Muscle of leg (tissue), 3 donors: ENCODE measurements at regions not wholly inside any gene's neighbourhood (a gene's known extent, or its start where the extent isn't known, plus 50 kb on each side); places are given as distances from the start of the nearest gene placed in this dataset.
"Not testable (repeated sequence)": the region's sequence is repeated elsewhere in the genome, so short reads cannot be mapped to it uniquely, and the experiment has no call there.

Experiments
- DNase-seq: peaks from one replicate; pipeline ENCODE4 v3.0.0; 2013
- H3K27ac ChIP-seq: one replicate; pipeline ENCODE4 v1.5.1; 2013; ENCODE audit warnings: mild to moderate bottlenecking, low read length, control low read depth
- H3K27me3 ChIP-seq: one replicate; pipeline ENCODE4 v1.6.1; 2013; ENCODE audit warnings: low read length; ENCODE audit not compliant: control insufficient read depth, insufficient read depth
- H3K36me3 ChIP-seq: one replicate; pipeline ENCODE4 v1.6.1; 2013; ENCODE audit warnings: low read length; ENCODE audit not compliant: control insufficient read depth, insufficient read depth
- H3K4me1 ChIP-seq: one replicate; pipeline ENCODE4 v1.6.1; 2013; ENCODE audit warnings: low read length; ENCODE audit not compliant: control insufficient read depth, insufficient read depth
- H3K4me3 ChIP-seq: one replicate; pipeline ENCODE4 v1.5.1; 2013; ENCODE audit warnings: low read length, control low read depth
- H3K9me3 ChIP-seq: replicated peaks from 2 replicates; pipeline ENCODE4 v1.6.1; 2013; ENCODE audit warnings: low read depth, low read length; ENCODE audit not compliant: control insufficient read depth
- WGBS: methylation state at CpG from one replicate; pipeline ENCODE4 v1.1.5; 2013; ENCODE audit warnings: missing lambda C conversion rate; ENCODE audit not compliant: insufficient coverage; 5-methylcytosine and 5-hydroxymethylcytosine counted together

DNA sequence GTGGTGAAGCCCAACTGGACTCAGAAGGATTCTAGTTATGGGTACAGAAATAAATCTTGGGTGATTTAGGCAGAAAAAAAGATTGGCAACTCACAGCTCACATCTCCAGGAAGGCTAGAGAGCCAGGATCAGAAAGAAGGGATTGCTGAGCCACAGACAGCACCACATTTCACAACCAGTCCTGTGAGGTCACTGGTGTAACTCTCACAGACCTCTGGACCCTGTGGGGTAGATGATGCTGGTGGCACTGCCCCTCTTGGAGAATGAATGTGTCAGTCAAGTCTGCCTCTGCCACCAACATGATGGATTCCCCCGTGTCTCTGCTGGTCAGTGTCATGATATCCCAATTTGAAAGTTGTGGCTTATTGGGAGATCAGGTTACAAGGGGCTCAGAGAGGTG is 70.9 kb upstream of the HMCN1 start:
- Histone ChIP-seq H3K4me3 (no peak overlapping the region), H3K27ac (no peak overlapping the region), H3K9me3 (no peaks in the 10 kb centered on the region), H3K4me1 (no peaks in the 10 kb centered on the region), H3K36me3 (no peaks in the 10 kb centered on the region), H3K27me3 (no peaks in the 10 kb centered on the region)
- no CpG with 5 or more reads among the region's 1 CpG for WGBS
- DNase-seq = no peak

DNA sequence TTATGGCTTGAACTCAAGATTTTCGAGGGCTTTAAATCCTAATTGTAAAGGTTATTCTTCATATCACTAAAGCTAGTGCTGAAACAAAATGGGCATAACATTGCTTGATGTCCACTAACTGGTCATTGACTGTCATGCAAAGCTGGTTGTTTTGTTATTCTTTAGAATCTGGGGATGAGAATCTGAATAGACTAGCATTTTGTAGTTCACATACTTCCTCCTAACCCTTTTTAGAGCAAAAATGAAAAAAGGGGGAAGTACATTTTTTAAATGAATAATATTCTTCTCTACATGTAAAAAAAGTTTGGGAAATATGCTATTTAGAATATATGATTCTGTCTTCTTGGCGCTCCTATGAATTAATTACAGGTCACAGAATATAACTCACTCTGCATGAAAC is 72.2 kb upstream of the HMCN1 start:
- WGBS = no CpG with 5 or more reads among the region's 2 CpGs
- H3K9me3 ChIP-seq = no peaks in the 10 kb centered on the region
- no peak overlapping the region for H3K4me3 ChIP-seq
- H3K27ac ChIP-seq = no peak overlapping the region
- H3K27me3 ChIP-seq = no peaks in the 10 kb centered on the region
- no peak for DNase-seq
- H3K4me1 ChIP-seq = no peaks in the 10 kb centered on the region
- no peaks in the 10 kb centered on the region for H3K36me3 ChIP-seq

DNA sequence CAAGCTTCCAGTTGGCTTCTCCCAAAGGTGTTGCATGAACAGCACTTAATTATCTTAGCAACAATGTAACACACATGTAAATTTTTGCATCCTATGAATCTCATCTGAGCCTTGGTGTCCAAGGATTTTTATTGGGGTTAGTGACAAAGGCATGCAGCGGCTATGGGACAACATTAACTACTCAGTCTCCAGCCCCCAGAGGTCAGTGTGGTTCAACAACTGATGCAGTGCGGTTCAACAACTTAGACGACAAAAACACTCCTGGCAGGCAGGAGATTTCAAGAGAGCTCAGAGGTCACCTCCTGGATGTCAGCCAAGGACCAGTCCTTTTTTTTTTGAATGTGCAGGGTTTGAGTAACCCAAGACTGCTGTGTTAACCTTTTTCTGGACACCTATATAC is 77.5 kb upstream of the HMCN1 start:
- 79% methylated on average over 2 of the region's 3 CpGs for WGBS
- Histone ChIP-seq H3K27me3 (no peaks in the 10 kb centered on the region), H3K36me3 (no peaks in the 10 kb centered on the region), H3K4me1 (no peaks in the 10 kb centered on the region), H3K27ac (no peak overlapping the region), H3K4me3 (no peak overlapping the region), H3K9me3 (no peaks in the 10 kb centered on the region)
- no peak for DNase-seq

DNA sequence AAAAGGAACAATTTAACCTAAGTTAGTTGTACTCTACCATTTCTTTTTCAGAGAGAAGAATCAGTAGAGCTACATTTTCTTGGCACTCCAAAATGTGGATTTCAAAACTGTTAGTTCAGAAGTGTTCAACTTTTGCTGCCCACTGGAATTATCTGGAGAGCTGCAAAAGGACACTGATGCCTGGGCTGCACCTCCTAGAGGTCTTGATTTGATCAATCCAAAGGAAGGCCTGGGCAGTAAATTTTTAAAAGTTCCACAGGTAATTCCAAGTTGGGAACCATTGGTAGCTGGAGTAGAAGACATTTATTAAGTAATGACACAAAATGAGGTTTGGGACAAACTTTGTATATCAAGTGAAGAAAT is 79.3 kb upstream of the HMCN1 start:
- no peak overlapping the region for H3K27ac ChIP-seq
- DNase-seq = no peak
- no peaks in the 10 kb centered on the region for H3K36me3 ChIP-seq
- H3K27me3 ChIP-seq = no peaks in the 10 kb centered on the region
- no peak overlapping the region for H3K4me3 ChIP-seq
- H3K4me1 ChIP-seq = no peaks in the 10 kb centered on the region
- H3K9me3 ChIP-seq = no peaks in the 10 kb centered on the region

DNA sequence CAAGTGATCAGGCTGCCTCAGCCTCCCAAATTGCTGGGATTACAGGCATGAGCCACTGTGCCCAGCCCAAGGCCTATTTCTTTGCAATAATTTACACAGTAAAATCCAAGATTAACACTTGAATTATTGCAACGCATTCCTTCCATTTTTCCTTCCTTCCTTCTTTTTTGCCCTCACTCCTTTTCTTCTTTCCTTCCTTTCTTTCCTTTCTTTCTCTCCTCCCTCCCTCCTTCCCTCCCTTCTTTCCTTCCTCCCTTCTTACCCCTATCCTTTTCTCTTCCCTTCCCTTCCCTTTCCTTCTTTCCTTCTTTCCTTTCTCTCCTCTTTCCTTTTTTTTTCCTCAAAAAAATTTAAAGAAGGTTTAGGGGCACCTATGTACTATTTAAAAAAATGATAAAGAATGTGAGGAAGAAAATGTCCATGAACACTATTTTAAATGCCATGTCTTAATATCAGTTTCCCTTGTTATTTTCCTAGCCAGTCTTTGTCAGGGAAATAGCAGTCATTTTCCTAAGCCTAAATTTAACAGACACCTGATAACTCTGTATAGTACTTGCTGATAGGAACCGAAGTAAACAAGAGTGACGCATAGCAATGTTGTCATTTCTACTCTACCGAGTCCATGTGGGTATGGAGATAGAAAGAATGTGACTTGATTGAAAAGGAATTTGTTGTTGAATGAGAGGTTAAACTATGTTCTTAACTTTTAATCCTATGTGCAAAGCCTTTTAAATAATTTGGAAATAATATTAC is 79.8 kb upstream of the HMCN1 start:
- Histone ChIP-seq H3K36me3 (no peaks in the 10 kb centered on the region), H3K27me3 (no peaks in the 10 kb centered on the region), H3K27ac (no peak overlapping the region), H3K9me3 (no peaks in the 10 kb centered on the region), H3K4me3 (no peak overlapping the region), H3K4me1 (no peaks in the 10 kb centered on the region)
- WGBS = 80% methylated on average over 1 of the region's 4 CpGs
- no peak for DNase-seq

DNA sequence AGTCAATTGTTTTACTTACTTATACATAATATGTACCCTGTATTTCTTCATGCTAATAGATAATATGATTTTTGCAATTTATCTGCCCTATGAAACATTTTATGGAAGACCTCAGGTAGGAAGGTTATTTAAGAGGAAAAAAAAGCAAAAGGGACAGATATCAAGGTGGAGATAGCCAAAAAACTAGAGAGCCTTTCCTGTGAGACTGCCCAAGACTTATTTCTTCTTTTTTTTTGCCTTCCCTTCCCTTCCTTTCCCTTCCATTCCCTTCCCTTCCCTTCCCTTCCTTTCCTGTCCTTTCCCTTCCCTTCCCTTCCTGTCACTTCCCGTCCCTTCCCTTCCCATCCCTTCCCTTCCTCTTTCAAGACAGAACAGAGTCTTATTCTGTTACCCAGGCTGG is 80.6 kb upstream of the HMCN1 start:
- H3K4me3 ChIP-seq = no peak overlapping the region
- no peak for DNase-seq
- H3K27me3 ChIP-seq = no peaks in the 10 kb centered on the region
- H3K27ac ChIP-seq = no peak overlapping the region
- WGBS = 83% methylated on average over 1 of the region's 1 CpG
- no peaks in the 10 kb centered on the region for H3K4me1 ChIP-seq
- H3K36me3 ChIP-seq = no peaks in the 10 kb centered on the region
- no peaks in the 10 kb centered on the region for H3K9me3 ChIP-seq

DNA sequence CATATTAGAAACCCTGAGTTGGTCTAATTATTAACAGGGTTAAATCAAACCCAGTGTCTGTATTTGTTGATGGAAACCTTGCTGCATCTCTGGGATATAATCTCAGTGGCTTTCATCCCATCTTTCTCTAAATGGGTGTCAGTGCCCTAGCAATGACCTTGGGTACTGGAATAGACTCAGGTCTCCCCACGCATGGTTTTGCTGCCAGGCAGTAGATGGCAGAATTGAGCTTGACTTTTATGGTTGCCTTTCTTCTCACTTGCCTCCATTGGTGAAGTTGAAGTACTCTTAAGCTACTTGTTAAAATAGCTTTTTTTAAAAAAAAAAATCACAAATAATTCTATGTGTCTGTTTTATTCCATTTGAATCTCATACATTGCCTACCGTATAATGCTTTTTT is 81.8 kb upstream of the HMCN1 start:
- H3K27me3 ChIP-seq = no peaks in the 10 kb centered on the region
- WGBS = no CpG with 5 or more reads among the region's 2 CpGs
- no peak overlapping the region for H3K27ac ChIP-seq
- no peaks in the 10 kb centered on the region for H3K36me3 ChIP-seq
- no peaks in the 10 kb centered on the region for H3K4me1 ChIP-seq
- no peak overlapping the region for H3K4me3 ChIP-seq
- DNase-seq = no peak
- H3K9me3 ChIP-seq = no peaks in the 10 kb centered on the region

DNA sequence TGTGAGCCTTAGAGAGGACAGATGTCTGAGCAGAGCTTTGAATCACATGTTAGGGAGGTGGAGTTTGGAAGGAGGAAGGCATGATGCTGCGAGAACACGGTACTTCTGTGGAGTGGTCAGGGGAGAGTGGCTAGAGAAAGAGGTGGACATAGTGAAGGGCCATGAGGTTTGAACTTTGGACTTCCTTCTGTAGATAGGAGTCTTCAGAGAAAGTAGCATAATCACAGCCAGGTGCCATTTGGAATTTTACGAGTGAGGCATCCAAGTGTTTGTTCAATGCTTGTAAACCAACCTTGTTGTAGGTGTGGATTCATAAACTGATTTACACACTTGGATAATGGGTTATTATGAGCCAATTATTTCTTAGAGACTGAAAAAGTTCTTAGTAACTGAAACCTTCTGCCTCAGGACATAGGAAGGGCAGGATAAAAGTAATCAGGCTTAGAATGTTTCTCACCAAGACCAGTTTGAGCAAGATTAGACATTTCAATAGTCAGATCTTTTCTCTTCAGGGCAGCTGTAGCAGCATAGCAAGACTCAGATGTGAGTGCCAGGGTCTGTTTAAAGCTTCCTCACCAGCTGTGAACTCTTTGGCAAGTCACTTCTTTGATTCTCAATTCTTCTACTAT is 83.5 kb upstream of the HMCN1 start:
- no peaks in the 10 kb centered on the region for H3K9me3 ChIP-seq
- H3K27ac ChIP-seq = no peak overlapping the region
- H3K36me3 ChIP-seq = no peaks in the 10 kb centered on the region
- DNase-seq = no peak
- 83% methylated on average over 2 of the region's 3 CpGs for WGBS
- H3K27me3 ChIP-seq = no peaks in the 10 kb centered on the region
- peaks cover 2% of the 10 kb centered on the region for H3K4me1 ChIP-seq
- no peak overlapping the region for H3K4me3 ChIP-seq

DNA sequence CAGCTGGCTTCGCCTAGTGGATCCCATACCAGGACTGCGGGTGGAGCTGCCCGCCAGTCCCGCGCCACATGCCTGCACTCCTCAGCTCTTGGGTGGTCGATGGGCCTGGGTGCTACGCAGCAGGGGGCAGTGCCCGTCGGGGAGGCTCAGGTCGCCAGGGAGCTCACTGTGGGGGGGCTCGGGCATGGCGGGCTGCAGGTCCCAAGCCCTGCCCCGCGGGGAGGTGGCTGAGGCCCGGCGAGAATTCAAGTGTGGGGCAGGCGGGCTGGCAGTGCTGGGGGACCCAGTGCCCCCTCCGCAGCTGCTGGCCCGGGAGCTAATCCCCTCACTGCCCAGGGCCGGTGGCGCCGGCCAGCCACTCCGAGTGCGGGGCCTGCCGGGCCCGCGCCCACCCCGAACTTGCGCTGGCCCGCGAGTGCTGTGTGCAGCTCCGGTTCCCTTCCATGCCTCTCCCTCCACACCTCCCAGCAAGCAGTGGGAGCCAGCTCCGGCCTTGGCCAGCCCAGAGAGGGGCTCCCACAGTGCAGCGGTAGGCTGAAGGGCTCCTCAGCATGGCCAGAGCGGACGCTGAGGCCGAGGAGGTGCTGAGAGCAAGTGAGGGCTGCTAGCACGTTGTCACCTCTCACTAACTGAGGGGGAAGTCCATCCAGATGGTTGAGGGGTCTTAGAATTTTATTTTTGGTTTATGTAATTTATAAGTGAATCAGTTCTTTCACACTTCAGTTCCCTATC is 85.2 kb upstream of the HMCN1 start:
- no peak for DNase-seq
- 96% methylated on average over 33 of the region's 38 CpGs for WGBS
- H3K9me3 ChIP-seq = no peaks in the 10 kb centered on the region
- no peak overlapping the region for H3K27ac ChIP-seq
- H3K4me1 ChIP-seq = peaks cover 2% of the 10 kb centered on the region
- H3K27me3 ChIP-seq = no peaks in the 10 kb centered on the region
- no peaks in the 10 kb centered on the region for H3K36me3 ChIP-seq
- no peak overlapping the region for H3K4me3 ChIP-seq

DNA sequence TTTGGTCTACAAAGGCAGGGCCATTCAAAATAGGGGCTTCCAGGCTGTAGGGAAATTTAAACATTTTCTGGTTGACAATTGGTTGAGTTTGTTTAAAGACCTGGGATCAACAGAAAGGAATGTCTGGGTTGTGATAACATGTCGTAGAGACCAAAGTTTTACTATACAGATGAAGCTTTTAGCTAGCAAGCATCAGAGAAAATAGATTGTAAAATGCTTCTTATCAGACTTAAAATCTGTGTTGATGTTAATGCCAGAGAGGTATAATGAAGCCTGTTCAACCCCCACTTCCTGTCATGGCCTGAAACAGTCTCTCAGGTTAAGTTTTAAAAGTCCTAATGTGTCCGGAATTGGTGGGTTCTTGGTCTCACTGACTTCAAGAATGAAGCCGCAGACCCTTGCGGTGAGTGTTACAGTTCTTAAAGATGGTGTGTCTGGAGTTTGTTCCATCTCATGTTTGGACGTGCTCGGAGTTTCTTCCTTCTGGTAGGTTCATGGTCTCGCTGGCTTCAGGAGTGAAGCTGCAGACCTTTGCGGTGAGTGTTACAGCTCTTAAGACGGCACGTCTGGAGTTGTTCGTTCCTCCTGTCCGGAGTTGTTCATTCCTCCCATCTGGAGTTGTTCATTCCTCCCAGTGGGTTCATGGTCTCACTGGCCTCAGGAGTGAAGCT is 86.5 kb upstream of the HMCN1 start:
- 79% methylated on average over 8 of the region's 12 CpGs for WGBS
- not testable (repeated sequence) for H3K27ac ChIP-seq, H3K27me3 ChIP-seq, H3K9me3 ChIP-seq, DNase-seq, H3K4me3 ChIP-seq, H3K36me3 ChIP-seq, H3K4me1 ChIP-seq
